WI38 (cell line): ENCODE measurements at regions not wholly inside any gene's neighbourhood (a gene's known extent, or its start where the extent isn't known, plus 50 kb on each side); places are given as distances from the start of the nearest gene placed in this dataset.

ENCODE experiments used
- H3K4me3 ChIP-seq: 2 replicates; pipeline ENCODE4 v1.5.1; 2011; ENCODE audit warnings: low read depth, mild to moderate bottlenecking, control low read depth, low read length
- TF ChIP-seq, protein P1 (sequence below): IDR thresholded peaks from 2 replicates; pipeline ENCODE4 v1.5.1; 2012; ENCODE audit warnings: low read depth, mild to moderate bottlenecking, control low read depth, low read length

DNA sequence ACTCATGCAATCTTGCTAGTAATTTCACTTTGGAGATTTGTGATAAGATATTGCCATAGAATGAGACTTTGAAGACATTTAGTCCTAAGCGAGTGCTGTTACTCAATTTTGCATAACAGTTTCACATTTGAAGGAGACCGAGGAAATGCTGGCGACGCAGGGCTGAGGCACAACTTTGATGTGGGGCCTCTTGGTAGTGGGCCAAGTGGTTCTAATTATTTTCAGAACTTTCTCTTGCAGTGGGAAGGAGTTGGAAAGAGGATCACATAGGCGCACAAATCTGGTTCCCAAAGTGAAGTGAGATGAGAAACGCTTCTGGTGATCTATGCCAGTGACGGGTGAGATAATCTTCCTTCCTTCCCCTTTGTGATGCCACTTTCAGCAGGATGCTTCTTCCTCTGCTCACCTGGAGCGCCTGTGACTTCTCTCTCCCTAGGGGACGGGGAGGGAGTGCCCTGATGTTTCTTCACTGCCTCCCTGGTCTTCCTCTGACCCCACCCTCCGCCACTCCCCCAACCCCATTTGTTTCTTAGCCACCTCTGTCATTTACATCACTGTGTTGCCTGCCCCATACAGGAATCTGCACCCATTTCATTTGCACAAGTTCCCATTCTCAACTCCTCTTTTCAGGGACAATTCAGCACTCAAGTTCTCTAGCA is 138.9 kb upstream of the MID1 start:
- TF ChIP-seq, protein P1, sequence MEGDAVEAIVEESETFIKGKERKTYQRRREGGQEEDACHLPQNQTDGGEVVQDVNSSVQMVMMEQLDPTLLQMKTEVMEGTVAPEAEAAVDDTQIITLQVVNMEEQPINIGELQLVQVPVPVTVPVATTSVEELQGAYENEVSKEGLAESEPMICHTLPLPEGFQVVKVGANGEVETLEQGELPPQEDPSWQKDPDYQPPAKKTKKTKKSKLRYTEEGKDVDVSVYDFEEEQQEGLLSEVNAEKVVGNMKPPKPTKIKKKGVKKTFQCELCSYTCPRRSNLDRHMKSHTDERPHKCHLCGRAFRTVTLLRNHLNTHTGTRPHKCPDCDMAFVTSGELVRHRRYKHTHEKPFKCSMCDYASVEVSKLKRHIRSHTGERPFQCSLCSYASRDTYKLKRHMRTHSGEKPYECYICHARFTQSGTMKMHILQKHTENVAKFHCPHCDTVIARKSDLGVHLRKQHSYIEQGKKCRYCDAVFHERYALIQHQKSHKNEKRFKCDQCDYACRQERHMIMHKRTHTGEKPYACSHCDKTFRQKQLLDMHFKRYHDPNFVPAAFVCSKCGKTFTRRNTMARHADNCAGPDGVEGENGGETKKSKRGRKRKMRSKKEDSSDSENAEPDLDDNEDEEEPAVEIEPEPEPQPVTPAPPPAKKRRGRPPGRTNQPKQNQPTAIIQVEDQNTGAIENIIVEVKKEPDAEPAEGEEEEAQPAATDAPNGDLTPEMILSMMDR = no peak
- H3K4me3 ChIP-seq = no peak overlapping the region

DNA sequence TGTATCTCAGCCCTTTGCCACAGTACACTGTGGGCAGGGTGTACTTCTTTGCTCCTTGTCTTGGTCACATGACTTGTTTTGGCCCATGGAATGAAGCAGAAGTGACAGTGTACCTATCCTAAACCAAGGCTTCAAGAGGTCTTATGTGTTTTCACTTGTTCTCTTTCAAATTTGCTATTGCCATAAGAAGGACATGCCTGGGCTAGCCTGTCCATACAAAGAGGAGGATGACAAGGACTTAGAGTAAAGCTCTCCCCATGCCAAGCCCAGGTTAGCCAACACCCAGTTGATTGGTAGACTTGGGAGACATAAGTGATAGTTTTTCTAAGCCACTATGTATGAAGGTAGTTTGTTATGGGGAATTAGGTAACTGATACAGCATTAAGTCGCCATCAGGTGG is 141.1 kb upstream of the MID1 start:
- no peak overlapping the region for H3K4me3 ChIP-seq
- TF ChIP-seq, protein P1 = no peak

DNA sequence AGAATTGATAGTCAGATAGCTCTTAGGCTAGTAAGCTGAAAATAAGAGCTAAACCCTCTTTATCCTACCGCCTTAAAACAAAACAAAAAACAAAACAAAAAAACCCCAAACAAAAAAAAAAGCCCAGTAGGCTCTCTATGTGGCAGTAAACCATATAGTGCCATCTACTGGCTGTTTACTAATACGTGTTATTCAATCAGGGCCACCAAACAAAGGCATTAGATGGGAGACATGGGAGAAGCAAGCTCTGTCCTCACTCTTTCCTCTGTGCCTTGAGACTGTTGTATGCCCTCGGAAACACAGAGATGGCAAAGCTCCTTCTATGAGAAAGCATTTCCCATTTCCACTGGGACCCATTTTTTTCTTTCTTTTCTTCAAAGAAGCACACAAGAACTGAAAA is 148.8 kb upstream of the MID1 start:
- peak overlapping the region; percentile 49 for H3K4me3 ChIP-seq
- TF ChIP-seq, protein P1 = 0 out of 2 replicates have a peak, but pooled peaks have one; percentile 4

DNA sequence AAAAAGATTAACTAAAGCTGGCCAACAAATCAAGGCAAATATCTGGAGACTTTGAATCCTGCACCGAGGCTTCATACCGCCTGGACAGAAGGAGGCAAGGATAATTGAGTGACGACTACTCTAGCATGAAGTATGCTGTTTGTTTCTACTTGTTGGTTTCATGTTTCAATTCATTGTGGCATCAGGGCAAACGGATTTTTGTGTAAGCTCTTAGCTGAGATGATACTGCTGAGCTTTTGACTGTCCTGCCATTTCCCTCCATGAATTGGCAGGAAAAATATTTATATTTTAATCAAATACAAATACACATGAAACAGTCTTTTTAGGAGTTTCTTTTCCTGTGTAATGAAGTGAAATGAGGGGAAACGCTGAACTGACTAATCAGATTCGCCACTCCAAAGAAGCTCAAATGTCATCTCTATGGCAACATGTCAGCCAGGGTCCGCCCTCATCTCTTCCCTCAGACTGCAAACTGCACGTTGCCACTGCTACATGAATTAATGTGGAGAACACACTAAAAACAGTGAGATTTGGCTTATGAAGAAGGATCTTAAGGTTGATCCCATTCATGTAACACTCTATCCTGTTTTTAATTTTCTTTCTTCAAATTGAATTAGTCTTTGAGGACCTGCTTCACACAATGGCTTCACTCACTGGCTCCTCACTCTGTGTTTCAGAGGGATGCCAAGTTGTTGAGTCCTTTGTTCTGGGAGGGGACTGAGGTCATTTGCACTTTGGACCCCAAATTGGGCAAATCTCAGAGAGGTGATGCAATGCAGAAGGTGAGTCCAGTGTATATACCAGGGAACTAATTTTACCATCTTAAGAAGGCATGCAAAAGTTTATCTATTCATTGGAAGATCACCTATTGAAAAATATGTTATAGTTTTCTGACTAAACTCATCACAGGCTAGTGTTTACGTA is 149.6 kb upstream of the MID1 start:
- TF ChIP-seq, protein P1 = 0 out of 2 replicates have a peak, but pooled peaks have one; percentile 1
- peak overlapping the region; percentile 49 for H3K4me3 ChIP-seq

DNA sequence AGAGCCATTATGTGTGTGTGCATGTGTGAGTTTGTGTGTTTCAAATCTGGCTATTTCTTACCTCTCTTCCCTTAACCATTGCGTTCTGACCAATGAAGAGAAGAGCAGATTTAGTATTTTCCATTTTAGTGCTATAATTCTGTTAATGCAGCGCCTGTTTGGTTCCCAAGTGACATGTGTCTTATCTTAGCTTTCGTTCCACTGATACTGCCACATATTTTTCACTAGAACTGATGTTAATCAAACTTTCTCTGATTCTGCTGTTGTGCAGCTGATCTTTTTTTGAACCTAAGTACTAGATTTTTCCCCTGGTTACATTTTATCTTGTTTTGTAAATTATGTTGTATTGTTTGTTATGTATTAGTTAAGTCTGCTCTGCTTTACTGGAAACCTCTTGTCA is 152.9 kb upstream of the MID1 start:
- TF ChIP-seq, protein P1 = no peak
- no peak overlapping the region for H3K4me3 ChIP-seq

DNA sequence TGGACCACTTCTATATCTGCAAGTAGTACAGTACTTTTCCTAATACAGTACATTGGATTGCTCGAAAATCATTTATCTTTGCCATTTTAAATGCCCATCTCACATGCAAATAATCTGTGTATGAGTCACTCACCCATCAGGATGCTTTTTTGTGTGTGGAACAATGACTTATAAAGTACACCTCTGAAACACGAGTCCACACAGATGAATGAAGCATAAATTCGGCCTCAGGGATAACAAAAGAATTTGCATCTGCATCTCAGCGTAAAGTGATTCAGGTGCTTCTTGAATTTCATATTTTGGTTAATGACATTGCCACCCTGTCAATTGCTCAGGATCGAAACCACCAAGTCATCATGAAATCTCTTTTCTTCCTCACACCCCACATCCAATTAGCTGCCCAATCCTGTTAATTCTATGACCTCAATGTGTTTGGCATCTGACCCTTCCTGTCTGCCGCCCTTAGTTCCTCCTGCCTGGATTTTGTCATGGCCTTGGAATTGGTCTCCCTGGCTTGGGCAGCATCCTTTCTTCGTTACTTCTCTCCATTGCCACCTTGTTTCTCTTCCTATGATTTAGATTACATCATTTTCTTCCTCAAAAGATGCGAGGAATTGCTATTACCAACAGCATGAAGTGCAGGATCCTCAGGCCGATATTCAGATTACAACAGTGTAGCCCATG is 161.6 kb upstream of the MID1 start:
- H3K4me3 ChIP-seq = no peak overlapping the region
- TF ChIP-seq, protein P1 = no peak
